Sigmoid colon (tissue), 6 donors: ENCODE measurements at regions not wholly inside any gene's neighbourhood (a gene's known extent, or its start where the extent isn't known, plus 50 kb on each side); places are given as distances from the start of the nearest gene placed in this dataset.
"Not testable (repeated sequence)": the region's sequence is repeated elsewhere in the genome, so short reads cannot be mapped to it uniquely, and the experiment has no call there.

ENCODE experiments used
- DNase-seq: peaks from one replicate; pipeline ENCODE4 v3.0.0-alpha.2; 2019
- H3K27ac ChIP-seq, 4 donors: fragments of 200-600 bp; sonication (generic); one replicate each; pipeline ENCODE4 v1.5.1; 2016 to 2019; ENCODE audit warnings: mild to moderate bottlenecking in 1 of 4
- H3K27me3 ChIP-seq, 3 donors: fragments of 200-600 bp; sonication (generic); one replicate each; pipeline ENCODE4 v1.5.1; 2019; ENCODE audit warnings: mild to moderate bottlenecking in 1 of 3
- H3K36me3 ChIP-seq, 4 donors: fragments of 200-600 bp; sonication (generic); one replicate each; pipeline ENCODE4 v1.5.1; 2016 to 2019
- H3K4me1 ChIP-seq, 4 donors: fragments of 200-600 bp; sonication (generic); one replicate each; pipeline ENCODE4 v1.5.1; 2017 to 2019
- H3K4me3 ChIP-seq, 4 donors: fragments of 200-600 bp; sonication (generic); one replicate each; pipeline ENCODE4 v1.5.1; 2017 to 2019; ENCODE audit warnings: mild to moderate bottlenecking in 2 of 4, moderate library complexity in 1 of 4
- H3K9me3 ChIP-seq, 4 donors: fragments of 200-600 bp in 3 of 4; sonication (generic) in 3 of 4; one replicate each; pipeline versions ENCODE4 v1.5.1 to v1.6.1; 2013 to 2019
- EP300 ChIP-seq, 4 donors: sonication (generic); formaldehyde crosslinking; IDR thresholded peaks; one replicate each; pipeline ENCODE4 v1.6.1; 2017; ENCODE audit warnings: antibody characterized with exemption in 4 of 4
- POLR2A ChIP-seq, 2 donors: fragments of 450-650 bp; IDR thresholded peaks; one replicate each; pipeline ENCODE4 v1.6.1; 2016; ENCODE audit warnings: antibody characterized with exemption in 2 of 2, mild to moderate bottlenecking in 2 of 2, moderate library complexity in 2 of 2
- POLR2AphosphoS5 ChIP-seq, 4 donors: sonication (generic); formaldehyde crosslinking; IDR thresholded peaks; one replicate each; pipeline ENCODE4 v1.6.1; 2017; ENCODE audit warnings: antibody characterized with exemption in 4 of 4
- WGBS, 2 donors: extraction: QIAGEN DNeasy Blood & Tissue Kit; methylation state at CpG; one replicate each; pipeline ENCODE4 v1.1.7; 2013; 5-methylcytosine and 5-hydroxymethylcytosine counted together
- intact Hi-C: fragments of 100-400 bp; cut with DNase I; formaldehyde crosslinking; loops from one replicate; pipeline ENCODE4 v1.15.1; 2023
- TF ChIP-seq, protein P1 (sequence below), 4 experiments: fragments of 450-650 bp in 3 of 4; fragments of 200-600 bp in 1 of 4; IDR thresholded peaks; one replicate each; pipeline ENCODE4 v1.5.1; 2016 to 2019; ENCODE audit warnings: antibody characterized with exemption in 4 of 4, mild to moderate bottlenecking in 3 of 4, moderate library complexity in 2 of 4
- donor health status: healthy with polysubstance abuse.
- donor health status: healthy.

DNA sequence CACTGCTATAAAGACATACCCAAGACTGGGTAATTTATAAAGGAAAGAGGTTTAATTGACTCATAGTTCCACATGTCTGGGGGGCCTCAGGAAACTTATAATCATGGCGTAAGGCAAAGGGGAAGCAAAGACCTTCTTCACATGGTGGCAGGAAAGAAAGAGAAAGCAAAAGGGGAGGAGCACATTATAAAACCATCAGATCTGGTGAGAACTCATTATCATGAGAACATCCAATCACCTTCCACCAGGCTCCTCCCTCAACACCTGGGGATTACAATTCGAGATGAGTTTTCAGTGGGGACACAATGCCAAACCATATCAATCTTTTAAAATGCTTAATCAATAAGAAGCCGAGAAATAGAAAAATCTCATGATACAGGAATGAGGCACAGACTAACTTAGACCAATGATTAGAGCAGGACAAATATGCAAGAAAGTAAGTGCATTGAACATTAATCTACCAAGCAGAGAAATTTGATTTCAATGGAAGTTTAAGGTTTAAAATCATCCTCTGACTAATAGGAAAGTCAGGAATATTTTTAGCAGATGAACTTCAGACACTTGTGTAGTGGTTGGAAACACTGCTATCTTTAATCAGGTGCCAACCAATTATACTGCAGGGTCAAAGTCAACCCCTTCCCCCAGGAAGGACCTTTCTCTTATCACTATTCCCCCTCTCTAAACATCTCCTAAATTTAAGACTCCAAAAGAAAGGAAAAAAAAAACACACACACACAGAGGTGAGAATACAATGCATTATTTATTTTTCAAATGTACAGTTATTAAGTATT is 259.2 kb downstream of the IRS1 start:
- intact Hi-C loops, result no loop called here
- no peak overlapping the region for H3K4me3 ChIP-seq
- WGBS, 2 donors, result 86 to 89% methylated on average over 3 of the region's 3 CpGs
- no peak for DNase-seq
- no peaks in the 10 kb centered on the region for H3K36me3 ChIP-seq
- H3K27me3 ChIP-seq, result no peaks in the 10 kb centered on the region
- no peak overlapping the region for H3K27ac ChIP-seq
- H3K9me3 ChIP-seq, result no peaks in the 10 kb centered on the region
- TF ChIP-seq, protein P1, sequence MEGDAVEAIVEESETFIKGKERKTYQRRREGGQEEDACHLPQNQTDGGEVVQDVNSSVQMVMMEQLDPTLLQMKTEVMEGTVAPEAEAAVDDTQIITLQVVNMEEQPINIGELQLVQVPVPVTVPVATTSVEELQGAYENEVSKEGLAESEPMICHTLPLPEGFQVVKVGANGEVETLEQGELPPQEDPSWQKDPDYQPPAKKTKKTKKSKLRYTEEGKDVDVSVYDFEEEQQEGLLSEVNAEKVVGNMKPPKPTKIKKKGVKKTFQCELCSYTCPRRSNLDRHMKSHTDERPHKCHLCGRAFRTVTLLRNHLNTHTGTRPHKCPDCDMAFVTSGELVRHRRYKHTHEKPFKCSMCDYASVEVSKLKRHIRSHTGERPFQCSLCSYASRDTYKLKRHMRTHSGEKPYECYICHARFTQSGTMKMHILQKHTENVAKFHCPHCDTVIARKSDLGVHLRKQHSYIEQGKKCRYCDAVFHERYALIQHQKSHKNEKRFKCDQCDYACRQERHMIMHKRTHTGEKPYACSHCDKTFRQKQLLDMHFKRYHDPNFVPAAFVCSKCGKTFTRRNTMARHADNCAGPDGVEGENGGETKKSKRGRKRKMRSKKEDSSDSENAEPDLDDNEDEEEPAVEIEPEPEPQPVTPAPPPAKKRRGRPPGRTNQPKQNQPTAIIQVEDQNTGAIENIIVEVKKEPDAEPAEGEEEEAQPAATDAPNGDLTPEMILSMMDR (IDR thresholded peaks at IDR 0.05), result no peak
- no peak for TF ChIP-seq POLR2AphosphoS5 (IDR thresholded peaks at IDR 0.05)
- no peak for TF ChIP-seq POLR2A (IDR thresholded peaks at IDR 0.05)
- no peak for TF ChIP-seq EP300 (IDR thresholded peaks at IDR 0.05)
- H3K4me1 ChIP-seq, result no peaks in the 10 kb centered on the region

DNA sequence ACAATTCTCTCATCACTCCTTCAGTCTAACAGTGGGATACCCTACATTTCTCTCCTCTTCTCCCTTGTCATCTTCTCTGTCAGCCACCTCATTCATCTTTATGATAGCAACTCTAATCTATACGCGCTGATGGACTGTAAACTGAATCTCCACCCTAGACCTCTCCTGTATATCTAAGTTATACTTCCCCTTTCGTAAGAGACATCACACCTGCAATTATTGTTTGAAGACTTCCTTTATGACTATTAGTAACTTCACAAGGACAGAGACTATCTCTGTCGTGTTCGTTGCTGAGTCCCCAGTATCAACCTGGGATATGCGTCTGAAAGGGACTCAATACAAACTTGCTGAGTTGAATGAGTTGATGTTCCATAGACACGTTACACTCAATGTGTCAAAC is 263.2 kb downstream of the IRS1 start:
- 87 to 92% methylated on average over 7 of the region's 7 CpGs for WGBS, 2 donors
- Histone ChIP-seq H3K4me3 (no peak overlapping the region), H3K36me3 (no peaks in the 10 kb centered on the region), H3K27ac (no peak overlapping the region), H3K27me3 (no peaks in the 10 kb centered on the region), H3K4me1 (no peaks in the 10 kb centered on the region), H3K9me3 (no peaks in the 10 kb centered on the region)
- no peak for DNase-seq
- TF ChIP-seq POLR2AphosphoS5 (IDR thresholded peaks at IDR 0.05) (no peak), EP300 (IDR thresholded peaks at IDR 0.05) (no peak), POLR2A (IDR thresholded peaks at IDR 0.05) (no peak)
- TF ChIP-seq, protein P1 (IDR thresholded peaks at IDR 0.05), result no peak
- intact Hi-C loops, result no loop called here

DNA sequence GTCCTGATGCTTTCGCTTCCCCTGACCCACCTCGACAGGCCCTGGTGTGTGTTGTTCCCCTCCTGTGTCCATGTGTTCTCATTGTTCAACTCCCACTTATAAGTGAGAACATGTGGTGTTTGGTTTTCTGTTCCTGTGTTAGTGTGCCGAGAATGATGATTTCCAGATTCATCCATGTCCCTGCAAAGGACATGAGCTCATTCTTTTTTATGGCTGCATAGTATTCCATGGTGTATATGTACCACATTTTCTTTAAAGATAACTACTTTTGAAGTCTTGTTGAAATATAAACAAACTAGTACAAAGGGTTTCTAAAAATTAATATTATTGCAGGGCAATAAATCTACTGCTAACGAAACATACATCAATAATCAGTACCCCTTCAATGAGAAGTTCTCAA is 266.6 kb downstream of the IRS1 start:
- H3K9me3 ChIP-seq, H3K4me1 ChIP-seq, H3K4me3 ChIP-seq, DNase-seq, H3K36me3 ChIP-seq, H3K27me3 ChIP-seq, H3K27ac ChIP-seq, intact Hi-C loops: not testable (repeated sequence)
- WGBS, 2 donors, result 89 to 91% methylated on average over 4 of the region's 4 CpGs

DNA sequence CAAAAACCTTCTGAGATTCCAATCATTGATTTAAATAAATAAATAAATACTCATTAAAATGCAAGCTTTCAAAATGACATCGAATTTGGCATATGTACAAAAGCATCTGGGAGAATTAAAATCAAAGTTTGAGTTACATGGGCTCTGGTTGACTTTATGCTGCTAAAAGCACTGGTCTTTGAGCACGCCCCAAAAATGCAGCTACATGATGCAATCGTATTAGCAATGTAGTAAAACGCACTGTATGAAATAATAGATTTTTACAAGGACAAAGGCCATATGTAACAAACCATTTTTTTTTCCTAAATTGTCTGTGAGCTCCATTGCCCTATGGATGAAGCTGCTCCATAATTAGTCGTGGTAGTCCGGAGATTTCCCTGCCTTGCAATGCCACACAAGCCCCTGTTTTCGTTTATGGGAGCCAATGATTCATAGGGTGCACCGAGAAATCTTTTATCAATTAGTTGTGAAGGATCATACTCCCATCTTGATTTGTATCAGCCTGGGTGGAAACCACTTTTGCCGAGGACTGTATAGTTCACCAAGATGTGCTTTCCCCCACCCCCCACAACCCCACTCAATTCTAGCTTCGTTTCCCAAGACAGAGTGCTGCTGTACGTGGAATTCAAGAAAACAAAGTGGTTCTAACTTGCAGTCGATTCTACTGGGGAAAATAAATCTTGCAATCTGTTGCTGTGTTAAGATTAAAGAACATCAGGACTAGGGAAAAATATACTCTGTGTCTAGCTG is 268.4 kb downstream of the IRS1 start:
- no peak for TF ChIP-seq EP300 (IDR thresholded peaks at IDR 0.05)
- no peak for DNase-seq
- Histone ChIP-seq H3K4me3 (no peak overlapping the region), H3K4me1 (no peaks in the 10 kb centered on the region), H3K9me3 (no peaks in the 10 kb centered on the region), H3K27ac (no peak overlapping the region), H3K36me3 (no peaks in the 10 kb centered on the region), H3K27me3 (no peaks in the 10 kb centered on the region)
- 88 to 90% methylated on average over 12 of the region's 12 CpGs for WGBS, 2 donors
- intact Hi-C loops, result no loop called here

GRCh38 chr2:226529556-226529955 is 270.1 kb downstream of the IRS1 start:
- DNase-seq, result no peak
- Histone ChIP-seq H3K36me3 (no peaks in the 10 kb centered on the region), H3K27me3 (no peaks in the 10 kb centered on the region), H3K27ac (no peak overlapping the region), H3K9me3 (no peaks in the 10 kb centered on the region), H3K4me1 (no peaks in the 10 kb centered on the region), H3K4me3 (no peak overlapping the region)
- TF ChIP-seq POLR2AphosphoS5 (IDR thresholded peaks at IDR 0.05) (no peak), POLR2A (IDR thresholded peaks at IDR 0.05) (no peak)
- TF ChIP-seq, protein P1 (IDR thresholded peaks at IDR 0.05), result no peak
- intact Hi-C loops, result no loop called here
- WGBS, 2 donors, result 92 to 96% methylated on average over 2 of the region's 2 CpGs
